B cell (primary cell): ENCODE measurements at regions not wholly inside any gene's neighbourhood (a gene's known extent, or its start where the extent isn't known, plus 50 kb on each side); places are given as distances from the start of the nearest gene placed in this dataset.

Experiments used
- ATAC-seq: fragments of 200-7000 bp; cut with Tn5 transposase; one replicate; pipeline ENCODE4 v1.10.0; 2021; ENCODE audit warnings: low read depth, mild to moderate bottlenecking, moderate number of reproducible peaks, moderate library complexity
- CTCF ChIA-PET: fragments of 350-600 bp; sonication (Branson Sonifier 250); formaldehyde crosslinking; loops from one replicate; lab custom pipeline; 2021; ENCODE audit warnings: antibody characterized with exemption, inconsistent platforms; lab: Charles Lee
- POLR2A ChIA-PET: fragments of 350-600 bp; sonication (Branson Sonifier 250); formaldehyde crosslinking; loops from one replicate; lab custom pipeline; 2021; ENCODE audit warnings: antibody characterized with exemption; lab: Charles Lee
- DNase-seq: peaks from one replicate; pipeline ENCODE4 v3.0.0; 2013
- H2AFZ ChIP-seq: 2 replicates; pipeline ENCODE4 v1.6.1; 2012; ENCODE audit warnings: mild to moderate bottlenecking, low read depth, low read length; ENCODE audit not compliant: insufficient read depth, poor library complexity, severe bottlenecking
- H3K27ac ChIP-seq, 2 donors: 1 replicate in 1 of 2; 2 replicates in 1 of 2; pipeline ENCODE4 v1.5.1; 2012 to 2013; ENCODE audit warnings: low read length in 2 of 2, mild to moderate bottlenecking in 2 of 2, moderate library complexity in 1 of 2
- H3K27me3 ChIP-seq, 4 experiments: fragments of 200-600 bp in 1 of 4; sonication (generic) in 1 of 4; replicated peaks in 1 of 4; 1 replicate in 2 of 4; 2 replicates in 2 of 4; pipeline versions ENCODE4 v1.6.1 to v1.7.0; 2013 to 2016; ENCODE audit warnings: low read length in 3 of 4, mild to moderate bottlenecking in 2 of 4, mixed read lengths in 1 of 4, moderate library complexity in 1 of 4; ENCODE audit not compliant: insufficient read depth in 4 of 4, control insufficient read depth in 3 of 4; ENCODE audit errors: control extremely low read depth in 1 of 4
- H3K36me3 ChIP-seq, 2 experiments: replicated peaks in 1 of 2; 1 replicate in 1 of 2; 2 replicates in 1 of 2; pipeline versions ENCODE4 v1.6.1 to v1.7.1; 2013; ENCODE audit warnings: low read length in 1 of 2; ENCODE audit not compliant: insufficient read depth in 2 of 2, control insufficient read depth in 1 of 2; ENCODE audit errors: control extremely low read depth in 1 of 2, extremely low read depth in 1 of 2
- H3K4me1 ChIP-seq, 2 donors: fragments of 200-600 bp in 1 of 2; sonication (generic) in 1 of 2; 1 replicate in 1 of 2; 2 replicates in 1 of 2; pipeline versions ENCODE4 v1.5.1 to v1.6.1; 2013 to 2017; ENCODE audit warnings: low read length in 2 of 2; ENCODE audit not compliant: control insufficient read depth in 2 of 2, insufficient read depth in 2 of 2
- H3K4me2 ChIP-seq: replicated peaks from 2 replicates; pipeline ENCODE3; 2012; ENCODE audit warnings: mild to moderate bottlenecking, low read depth, low read length; ENCODE audit not compliant: poor library complexity, severe bottlenecking
- H3K4me3 ChIP-seq, 5 experiments: fragments of 200-600 bp in 1 of 5; sonication (generic) in 1 of 5; 1 replicate in 3 of 5; 2 replicates in 2 of 5; pipeline versions ENCODE4 v1.5.1 to v1.7.0; 2011 to 2016; ENCODE audit warnings: low read length in 4 of 5, mild to moderate bottlenecking in 4 of 5, low read depth in 2 of 5, control low read depth in 1 of 5, moderate library complexity in 1 of 5; ENCODE audit not compliant: insufficient read depth in 1 of 5; ENCODE audit errors: control extremely low read depth in 1 of 5, extremely low read depth in 1 of 5
- H3K79me2 ChIP-seq: fragments of 200-600 bp; sonication (generic); one replicate; pipeline ENCODE4 v1.6.0; 2016; ENCODE audit warnings: low read length; ENCODE audit not compliant: control insufficient read depth, insufficient read depth
- H3K9ac ChIP-seq: fragments of 200-600 bp; sonication (generic); 2 replicates; pipeline ENCODE4 v1.6.1; 2017; ENCODE audit warnings: mild to moderate bottlenecking, low read length, moderate library complexity
- H3K9me3 ChIP-seq, 3 donors: one replicate each; pipeline versions ENCODE4 v1.6.1 to v1.7.1; 2013; ENCODE audit warnings: low read length in 2 of 3; ENCODE audit not compliant: control insufficient read depth in 2 of 3, insufficient read depth in 1 of 3; ENCODE audit errors: control extremely low read depth in 1 of 3
- H4K20me1 ChIP-seq: 2 replicates; pipeline ENCODE4 v1.6.0; 2012; ENCODE audit warnings: mild to moderate bottlenecking, low read length; ENCODE audit not compliant: insufficient read depth, control insufficient read depth, poor library complexity, severe bottlenecking
- H3K27ac Mint-ChIP-seq: one replicate; pipeline ENCODE4 v1.8.0; 2021; ENCODE audit warnings: mixed read lengths
- H3K27me3 Mint-ChIP-seq: one replicate; pipeline ENCODE4 v1.8.0; 2021; ENCODE audit warnings: mixed read lengths
- H3K4me1 Mint-ChIP-seq: one replicate; pipeline ENCODE4 v1.8.0; 2021; ENCODE audit warnings: mixed read lengths
- H3K4me3 Mint-ChIP-seq: one replicate; pipeline ENCODE4 v1.8.0; 2021; ENCODE audit warnings: mixed read lengths
- H3K9me3 Mint-ChIP-seq: one replicate; pipeline ENCODE4 v1.8.0; 2022; ENCODE audit warnings: mixed read lengths; ENCODE audit not compliant: insufficient read depth
- EZH2 ChIP-seq: IDR thresholded peaks from 2 replicates; pipeline ENCODE4 v1.6.1; 2012; ENCODE audit warnings: borderline replicate concordance, low read depth, mild to moderate bottlenecking, moderate library complexity, low read length; ENCODE audit not compliant: insufficient read depth, poor library complexity, severe bottlenecking
- WGBS: methylation state at CpG from one replicate; pipeline ENCODE4 v1.1.5; 2013; ENCODE audit warnings: missing lambda C conversion rate; ENCODE audit not compliant: insufficient coverage; 5-methylcytosine and 5-hydroxymethylcytosine counted together
- intact Hi-C: fragments of 100-400 bp; cut with micrococcal nuclease; formaldehyde crosslinking; loops from one replicate; pipeline ENCODE4 v1.10.0; 2022
- TF ChIP-seq, protein P1 (sequence below): fragments of 200-600 bp; IDR thresholded peaks from one replicate; pipeline ENCODE4 v1.8.0; 2022; ENCODE audit warnings: antibody characterized with exemption, mild to moderate bottlenecking

DNA sequence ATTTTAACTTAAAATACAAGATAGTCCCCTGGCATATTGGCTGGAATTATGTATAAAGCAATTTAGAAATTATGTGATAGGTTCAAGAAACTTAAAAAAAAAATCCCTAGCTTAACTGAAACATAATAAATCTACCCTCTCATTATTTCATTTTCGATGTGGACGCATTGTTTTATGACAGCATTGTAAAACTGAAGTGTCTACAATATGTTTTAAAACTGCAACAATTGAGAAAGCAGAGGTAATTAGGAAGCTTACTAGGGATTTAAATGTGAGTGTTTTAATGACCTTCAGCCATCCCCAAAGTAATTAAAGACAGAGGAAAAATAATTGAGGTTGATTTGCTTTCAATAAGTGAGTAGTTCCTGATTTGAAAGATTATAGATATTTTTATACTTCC is 776.0 kb downstream of the TBC1D32 start:
- no peaks in the 10 kb centered on the region for H3K4me1 Mint-ChIP-seq
- H4K20me1 ChIP-seq = no peaks in the 10 kb centered on the region
- no peak overlapping the region for H3K27ac ChIP-seq
- no peaks in the 10 kb centered on the region for H3K27me3 ChIP-seq
- DNase-seq = no peak
- ChIA-PET POLR2A (no interaction called here), CTCF (interaction anchor here (1.1 kb wide), 1 partner anchor 25 kb away, joined by 3 read pairs; no protein-coding TSS in a partner anchor)
- no peak overlapping the region for H3K4me3 Mint-ChIP-seq
- no peaks in the 10 kb centered on the region for H3K36me3 ChIP-seq
- no peak overlapping the region for H2AFZ ChIP-seq
- H3K27ac Mint-ChIP-seq = no peak overlapping the region
- WGBS = no CpG with 5 or more reads among the region's 2 CpGs
- no peak overlapping the region for H3K4me2 ChIP-seq
- H3K79me2 ChIP-seq = no peaks in the 10 kb centered on the region
- H3K9ac ChIP-seq = no peak overlapping the region
- no peaks in the 10 kb centered on the region for H3K4me1 ChIP-seq
- H3K4me3 ChIP-seq = no peak overlapping the region
- no peak for ATAC-seq
- no peaks in the 10 kb centered on the region for H3K9me3 Mint-ChIP-seq
- H3K27me3 Mint-ChIP-seq = no peaks in the 10 kb centered on the region
- intact Hi-C loops = no loop called here
- H3K9me3 ChIP-seq = no peaks in the 10 kb centered on the region
- no peak for TF ChIP-seq EZH2
- TF ChIP-seq, protein P1, sequence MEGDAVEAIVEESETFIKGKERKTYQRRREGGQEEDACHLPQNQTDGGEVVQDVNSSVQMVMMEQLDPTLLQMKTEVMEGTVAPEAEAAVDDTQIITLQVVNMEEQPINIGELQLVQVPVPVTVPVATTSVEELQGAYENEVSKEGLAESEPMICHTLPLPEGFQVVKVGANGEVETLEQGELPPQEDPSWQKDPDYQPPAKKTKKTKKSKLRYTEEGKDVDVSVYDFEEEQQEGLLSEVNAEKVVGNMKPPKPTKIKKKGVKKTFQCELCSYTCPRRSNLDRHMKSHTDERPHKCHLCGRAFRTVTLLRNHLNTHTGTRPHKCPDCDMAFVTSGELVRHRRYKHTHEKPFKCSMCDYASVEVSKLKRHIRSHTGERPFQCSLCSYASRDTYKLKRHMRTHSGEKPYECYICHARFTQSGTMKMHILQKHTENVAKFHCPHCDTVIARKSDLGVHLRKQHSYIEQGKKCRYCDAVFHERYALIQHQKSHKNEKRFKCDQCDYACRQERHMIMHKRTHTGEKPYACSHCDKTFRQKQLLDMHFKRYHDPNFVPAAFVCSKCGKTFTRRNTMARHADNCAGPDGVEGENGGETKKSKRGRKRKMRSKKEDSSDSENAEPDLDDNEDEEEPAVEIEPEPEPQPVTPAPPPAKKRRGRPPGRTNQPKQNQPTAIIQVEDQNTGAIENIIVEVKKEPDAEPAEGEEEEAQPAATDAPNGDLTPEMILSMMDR = no peak

- H3K4me1 ChIP-seq = no peaks in the 10 kb centered on the region
- TF ChIP-seq, protein P1 = no peak
- no peak for TF ChIP-seq EZH2
- CTCF ChIA-PET = no interaction called here
- H3K4me3 ChIP-seq = no peak overlapping the region
- H3K27me3 Mint-ChIP-seq = no peaks in the 10 kb centered on the region
- H3K4me3 Mint-ChIP-seq = no peak overlapping the region
- intact Hi-C loops = no loop called here
- H3K4me1 Mint-ChIP-seq = no peaks in the 10 kb centered on the region
- no peaks in the 10 kb centered on the region for H3K9me3 Mint-ChIP-seq
- no peaks in the 10 kb centered on the region for H3K79me2 ChIP-seq
- H3K27ac Mint-ChIP-seq = no peak overlapping the region
- POLR2A ChIA-PET = no interaction called here
- no peak overlapping the region for H3K4me2 ChIP-seq
- no peaks in the 10 kb centered on the region for H3K9me3 ChIP-seq
- H3K27ac ChIP-seq = no peak overlapping the region
- no peaks in the 10 kb centered on the region for H3K36me3 ChIP-seq
- H2AFZ ChIP-seq = no peak overlapping the region
- no peak for DNase-seq
- 40% methylated on average over 1 of the region's 3 CpGs for WGBS
- H3K27me3 ChIP-seq = no peaks in the 10 kb centered on the region
- ATAC-seq = no peak
- no peaks in the 10 kb centered on the region for H4K20me1 ChIP-seq
- no peak overlapping the region for H3K9ac ChIP-seq
These were observed 776.7 kb downstream of the TBC1D32 start for GRCh38 chr6:120557554-120557953.
